ENCODE measurements at regions not wholly inside any gene's neighbourhood (a gene's known extent, or its start where the extent isn't known, plus 50 kb on each side); places are given as distances from the start of the nearest gene placed in this dataset.

DNA sequence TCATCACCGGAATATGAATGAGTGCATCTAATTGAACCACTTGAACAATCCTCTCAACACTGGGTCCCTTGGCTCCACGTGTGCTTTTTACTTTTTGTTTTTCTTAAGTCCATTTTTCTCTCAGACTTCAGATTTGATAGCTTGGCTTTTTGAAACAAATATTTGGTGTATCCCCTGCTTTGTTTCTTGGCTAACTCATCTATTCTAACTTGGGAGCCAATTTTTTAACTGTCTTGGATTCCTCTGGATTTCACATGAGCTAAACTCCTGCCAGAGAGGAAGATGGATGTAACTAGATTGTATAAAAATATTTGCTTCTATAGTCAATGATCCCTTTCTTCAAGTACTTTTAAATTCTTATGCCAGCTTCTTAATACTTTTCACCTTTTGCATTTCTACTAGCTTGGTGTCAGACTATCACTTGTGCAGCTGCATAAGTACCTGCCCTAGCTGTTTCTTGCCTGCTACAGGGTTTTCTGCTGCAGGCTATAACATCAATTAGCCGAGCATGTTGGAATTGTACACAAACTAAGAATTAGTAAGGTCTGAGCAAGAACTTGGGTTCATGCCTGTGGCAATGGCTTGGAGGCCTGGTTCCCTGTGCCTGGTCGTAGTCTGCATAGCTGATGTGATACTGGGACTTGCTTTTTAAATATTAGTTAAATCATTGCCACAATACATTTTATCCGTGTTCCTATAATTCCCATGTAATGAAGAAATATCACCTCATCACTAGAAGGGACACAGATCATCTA, 281.5 kb downstream of the EN1 start:
- peak; percentile 53 for DNase-seq

DNA sequence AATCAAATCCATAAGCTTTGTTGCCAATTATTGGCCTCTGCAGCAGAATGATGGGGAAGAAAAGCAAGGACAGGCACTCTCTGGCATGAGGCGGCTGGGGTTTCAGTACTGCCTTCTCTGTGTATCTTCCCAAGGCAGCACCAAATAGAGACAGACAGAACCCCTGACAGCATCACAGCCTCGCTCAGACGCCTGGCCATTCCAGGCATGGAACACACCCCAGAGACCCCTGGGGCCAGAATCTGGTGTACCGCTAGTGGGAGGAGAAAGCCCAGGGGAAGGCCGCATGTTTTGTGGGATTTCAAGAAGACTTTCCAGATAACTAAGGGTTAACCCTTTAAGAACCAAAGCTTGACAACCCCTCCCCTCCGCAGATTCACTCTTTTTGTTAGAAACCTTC, 282.1 kb downstream of the EN1 start:
- DNase-seq: no peak

DNA sequence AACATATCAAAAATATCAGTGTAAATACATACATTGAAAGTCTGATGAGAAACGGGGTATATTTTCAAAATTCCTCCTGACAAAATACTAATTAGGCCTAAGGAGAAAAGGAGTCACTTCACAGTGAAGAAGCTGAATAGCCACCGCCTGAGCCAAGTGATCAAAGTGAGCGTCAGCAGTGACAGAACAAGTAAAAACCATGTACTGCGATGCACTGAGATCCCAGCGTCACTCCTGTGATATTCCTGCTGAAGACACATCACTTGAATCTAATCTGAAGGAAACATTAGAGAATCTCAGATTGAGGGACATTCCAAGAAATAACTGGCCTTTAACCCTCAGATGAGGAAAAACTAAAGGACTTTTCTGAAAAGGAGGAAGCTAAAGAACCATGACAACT, 285.3 kb downstream of the EN1 start:
- no peak for DNase-seq

DNA sequence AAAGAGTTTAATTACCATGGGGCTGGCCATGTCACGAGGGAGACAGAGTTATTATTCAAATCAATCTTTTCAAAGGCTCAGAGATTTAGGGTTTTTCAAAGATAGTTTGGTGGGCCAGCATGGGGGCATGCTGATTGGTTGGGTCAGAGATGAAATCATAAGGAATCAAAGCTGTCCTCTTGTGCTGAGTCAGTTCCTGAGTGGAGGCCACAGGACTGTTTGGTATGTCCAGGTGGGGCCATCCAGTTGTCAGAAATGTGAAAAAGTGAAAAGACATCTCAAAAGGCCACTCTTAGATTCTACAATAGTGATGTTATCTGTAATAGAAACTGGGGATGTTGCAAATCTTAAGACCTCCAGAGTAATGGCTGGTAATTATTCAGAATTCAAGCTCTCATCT, 288.6 kb downstream of the EN1 start:
- DNase-seq: no peak

DNA sequence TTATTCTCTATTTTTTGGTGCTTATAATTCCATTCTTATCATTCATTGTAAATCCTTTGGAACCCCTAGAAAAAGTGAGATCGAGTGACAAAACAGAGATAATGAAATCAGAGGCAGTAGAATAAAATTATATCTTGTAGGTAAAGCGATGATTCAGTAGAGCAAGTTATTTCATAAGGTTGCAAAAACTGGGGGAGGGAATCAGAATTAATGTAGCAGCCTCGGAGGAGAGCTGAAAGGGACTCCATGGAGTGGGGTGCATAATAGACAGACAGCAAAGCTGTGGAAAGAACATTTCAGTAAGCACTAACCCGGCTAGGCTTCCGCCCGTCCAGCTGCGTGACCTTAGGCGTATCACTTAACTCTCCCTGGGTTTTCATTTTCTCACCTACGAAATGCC, 289.7 kb downstream of the EN1 start:
- no peak for DNase-seq

DNA sequence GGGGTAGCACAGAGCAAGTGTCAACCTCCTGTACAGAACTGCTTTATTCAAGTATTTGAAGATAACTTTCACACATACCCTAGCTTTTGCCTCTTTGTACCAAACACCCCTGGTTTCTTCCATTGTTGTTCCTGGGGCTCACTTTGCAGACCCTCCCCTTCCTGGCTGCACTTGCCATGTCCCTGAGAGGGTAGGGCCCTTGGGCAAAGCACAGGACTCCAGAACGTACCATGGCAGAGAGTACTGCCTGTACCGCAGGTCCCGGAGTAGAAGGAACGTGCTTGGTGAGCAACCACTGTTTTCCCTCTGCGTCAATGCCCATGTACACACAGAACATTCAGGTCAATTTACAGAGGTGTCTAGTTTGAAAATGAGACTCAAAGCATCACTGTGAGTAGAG, 290.4 kb downstream of the EN1 start:
- no peak for DNase-seq

DNA sequence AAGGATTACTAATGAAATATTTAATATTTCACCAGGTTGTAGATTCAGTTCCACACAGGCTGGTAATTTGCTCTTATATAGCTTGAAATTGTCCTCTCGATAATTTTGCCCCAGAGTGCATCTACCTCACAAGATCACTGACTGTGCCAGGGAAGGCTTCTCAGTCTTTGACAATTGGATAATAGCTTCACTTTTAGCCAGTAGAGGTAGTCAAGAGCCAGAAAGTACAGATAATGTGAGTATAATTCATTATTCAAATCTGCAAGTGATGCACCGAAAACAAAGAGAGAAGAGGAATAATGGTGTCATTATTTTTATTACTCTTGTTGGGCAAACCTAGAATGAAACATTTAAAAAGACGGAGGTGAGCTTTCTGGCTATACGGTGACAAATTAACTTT, 292.8 kb downstream of the EN1 start:
- no peak for DNase-seq

DNA sequence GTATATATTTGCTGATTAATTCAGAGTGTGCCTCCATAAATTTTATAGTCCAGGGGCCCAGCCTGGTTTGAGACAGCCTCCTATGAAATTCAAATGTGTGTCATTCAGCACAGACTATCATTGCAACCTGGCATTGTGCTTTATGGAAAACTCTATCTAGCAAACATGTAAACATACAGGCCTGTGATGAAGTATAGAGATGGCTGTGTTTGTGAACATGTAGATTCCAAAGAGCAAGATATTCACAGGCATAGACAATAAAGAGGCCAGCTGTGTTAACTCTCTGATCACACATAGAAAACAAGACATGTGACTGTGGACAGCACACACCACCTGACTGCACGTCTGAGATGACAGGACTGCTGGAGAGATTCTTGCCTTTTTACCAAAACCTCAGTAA, 297.9 kb downstream of the EN1 start:
- no peak for DNase-seq

DNA sequence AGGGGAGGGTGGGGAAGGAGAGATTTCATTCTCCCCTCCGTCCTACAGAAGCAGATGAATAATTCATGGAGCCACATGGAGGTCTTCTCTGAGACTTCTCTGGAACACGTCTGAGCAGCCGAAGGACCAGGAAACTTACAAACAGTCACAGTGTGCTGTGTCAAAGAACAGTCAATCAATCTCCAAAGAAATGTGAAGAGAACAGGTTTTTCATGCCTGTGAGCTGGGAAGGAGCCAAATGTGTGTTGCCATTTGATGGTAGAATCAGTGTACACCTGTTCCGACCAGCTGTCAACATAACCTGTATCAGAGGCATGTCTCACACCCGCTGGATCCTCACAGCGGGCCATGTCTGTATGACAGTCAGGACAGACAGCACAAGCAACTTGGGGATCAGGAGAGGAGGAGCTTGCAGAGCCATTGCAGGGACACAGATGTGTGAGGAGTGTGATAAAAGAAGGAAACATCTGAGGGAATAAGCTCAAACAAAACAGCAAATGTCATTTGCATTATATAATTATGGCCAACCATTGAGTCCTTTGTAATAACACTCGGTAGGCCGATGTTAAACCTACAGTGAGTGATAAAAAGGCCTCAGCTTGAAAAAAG, 298.5 kb downstream of the EN1 start:
- no peak for DNase-seq

DNA sequence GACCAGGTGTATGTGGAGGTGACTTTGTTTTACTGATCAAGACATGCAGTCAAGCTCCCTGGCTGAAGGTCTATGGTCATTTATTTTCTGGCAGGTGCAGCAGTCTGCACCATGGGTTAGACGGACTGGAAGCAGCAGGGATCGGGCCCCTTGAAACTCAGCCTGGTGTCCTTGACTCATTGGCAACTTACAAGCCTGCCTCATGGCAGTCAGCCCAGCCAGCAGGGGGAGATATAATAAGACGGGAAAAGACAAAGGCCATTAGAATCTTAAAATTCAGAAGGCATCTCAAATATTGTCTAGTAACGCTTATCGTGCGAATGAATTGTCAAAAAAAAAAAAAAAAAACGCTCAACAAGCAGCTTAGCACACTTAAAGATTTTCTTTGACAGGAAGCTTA, 308.2 kb downstream of the EN1 start:
- DNase-seq: peak; percentile 8

DNA sequence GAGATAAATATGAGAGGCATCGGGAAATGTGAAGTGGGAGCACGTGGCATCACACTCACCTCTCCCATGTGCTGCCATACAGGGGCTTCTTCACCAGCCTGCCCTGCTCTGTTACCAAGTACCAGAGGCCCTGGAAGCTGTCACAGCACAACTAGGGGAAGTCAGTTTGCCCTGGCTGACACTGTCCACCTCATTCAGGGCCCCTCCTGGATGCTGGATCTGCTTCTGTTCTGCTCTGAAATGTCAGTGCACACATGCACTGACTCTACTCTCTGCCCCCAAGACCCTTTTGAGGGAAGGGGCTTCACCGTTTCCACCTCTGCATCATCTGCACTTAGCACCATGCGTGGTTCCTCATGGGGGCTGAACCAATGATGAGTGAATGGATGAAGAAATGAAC, 311.1 kb downstream of the EN1 start:
- no peak for DNase-seq

DNA sequence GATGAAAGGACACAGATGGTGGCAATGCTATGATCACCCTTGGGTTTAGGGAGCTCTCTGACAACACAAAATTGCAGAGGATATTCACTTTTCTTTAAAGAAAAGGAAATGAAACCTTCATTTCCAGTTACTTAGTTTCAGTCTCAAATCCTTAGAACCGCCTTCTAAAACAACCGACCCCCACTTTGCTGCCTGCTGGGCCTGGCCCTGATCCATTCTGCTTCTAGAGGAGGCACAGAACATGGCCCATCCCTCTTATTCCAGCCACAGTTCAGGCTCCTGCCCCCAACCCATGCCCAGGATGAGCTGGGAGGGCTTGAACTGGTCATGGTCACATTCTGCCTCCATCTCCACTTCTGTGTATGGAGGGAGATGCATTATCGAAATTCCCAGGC, 311.6 kb downstream of the EN1 start:
- DNase-seq: no peak

DNA sequence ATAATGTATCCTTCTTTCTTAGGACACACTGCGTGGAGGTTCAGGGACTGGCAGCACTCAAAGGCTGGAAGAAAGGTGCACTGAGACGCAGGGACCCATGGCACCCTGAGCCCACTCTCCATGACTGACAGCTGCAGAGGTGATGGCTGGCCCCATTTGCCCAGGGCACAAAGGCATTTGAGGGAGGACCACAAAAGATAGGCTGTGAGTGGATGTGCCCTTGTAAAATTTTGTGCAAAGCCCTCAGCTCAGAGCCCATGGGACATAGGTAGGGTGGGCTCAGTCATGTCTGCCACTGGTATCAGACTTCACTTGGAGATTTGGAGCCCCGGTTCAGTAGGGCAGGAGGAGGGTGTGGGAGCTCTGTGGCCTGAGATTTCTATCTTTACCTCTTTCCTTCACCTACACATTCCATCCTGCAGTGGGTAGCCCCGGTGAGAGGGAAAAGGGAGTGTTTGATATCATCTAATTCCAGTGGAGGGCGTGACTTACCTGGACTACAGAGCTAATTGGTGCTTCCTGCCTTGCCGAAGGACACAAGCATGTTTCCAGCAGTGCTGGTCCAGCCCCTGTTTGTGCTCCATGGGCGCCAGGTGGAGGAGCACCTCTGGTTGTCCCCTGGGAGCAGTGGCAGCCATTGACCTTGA, 312.2 kb downstream of the EN1 start:
- DNase-seq: no peak

DNA sequence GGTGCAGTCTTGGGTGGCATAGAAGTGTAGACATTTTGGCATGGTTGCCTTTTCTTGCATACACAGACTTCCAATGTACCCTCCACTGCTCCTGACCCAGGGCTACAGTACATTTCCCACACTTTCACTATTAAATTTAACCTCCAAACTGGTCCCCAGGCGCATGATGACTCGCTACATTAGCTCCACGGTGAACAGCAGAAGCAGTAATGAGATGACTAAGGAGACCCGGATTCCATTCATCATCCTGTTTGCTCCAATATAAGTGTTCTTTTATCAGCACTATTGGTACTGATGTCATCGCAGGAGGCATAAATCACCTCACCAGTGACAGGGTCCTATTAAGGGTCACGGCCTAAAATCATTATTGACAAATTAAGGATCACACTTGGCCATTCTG, 316.5 kb downstream of the EN1 start:
- no peak for DNase-seq

DNA sequence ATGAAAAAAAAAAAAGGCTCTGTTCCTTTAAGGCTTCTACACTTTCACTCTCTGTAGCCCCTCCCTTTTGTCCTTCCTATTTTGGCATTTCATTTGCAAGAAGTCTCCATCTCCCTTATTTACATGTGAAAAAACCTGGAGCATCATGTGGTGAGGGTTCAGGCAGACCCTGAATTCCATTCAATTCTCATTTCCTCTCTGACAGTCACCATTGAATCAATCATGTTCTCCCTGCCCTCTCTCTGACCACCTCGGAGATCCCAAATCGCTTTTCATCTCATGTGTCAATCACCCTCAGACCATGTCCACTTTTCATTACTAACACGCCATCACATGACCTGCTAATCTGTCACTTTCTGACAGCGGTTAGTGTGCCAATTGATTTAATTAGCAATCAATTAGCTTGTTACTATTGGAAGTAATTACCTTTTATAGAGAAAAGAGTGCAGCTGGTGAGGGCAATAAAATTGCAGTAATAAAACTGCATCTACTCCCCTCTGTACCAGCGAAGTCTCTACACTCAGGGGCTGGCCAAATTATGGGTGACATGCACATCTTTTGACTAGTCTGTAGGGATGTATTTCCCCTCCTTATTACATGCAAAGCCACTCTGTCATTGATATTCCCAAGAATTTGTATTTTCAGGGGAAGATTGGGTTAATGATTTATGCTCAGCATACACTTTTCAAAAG, 317.4 kb downstream of the EN1 start:
- no peak for DNase-seq

DNA sequence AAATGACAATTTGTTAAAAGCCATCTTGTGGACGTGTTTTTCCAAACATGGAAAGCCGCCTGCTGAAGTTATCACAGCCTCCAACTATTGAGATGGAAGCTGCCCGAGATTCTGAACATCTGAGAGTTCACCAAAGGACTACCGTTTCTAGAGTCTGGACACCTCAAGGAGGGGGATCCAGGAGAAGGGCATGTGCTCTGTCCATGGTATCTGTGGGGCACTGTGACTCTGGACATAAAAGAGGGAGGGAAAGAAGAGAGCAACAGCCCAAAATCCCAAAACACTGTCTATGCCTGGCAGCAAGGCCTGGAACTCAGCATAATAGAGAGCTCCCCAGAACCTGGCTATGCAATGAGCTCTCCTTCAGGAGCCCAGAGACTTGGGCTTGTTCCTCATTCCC, 319.9 kb downstream of the EN1 start:
- DNase-seq: no peak

DNA sequence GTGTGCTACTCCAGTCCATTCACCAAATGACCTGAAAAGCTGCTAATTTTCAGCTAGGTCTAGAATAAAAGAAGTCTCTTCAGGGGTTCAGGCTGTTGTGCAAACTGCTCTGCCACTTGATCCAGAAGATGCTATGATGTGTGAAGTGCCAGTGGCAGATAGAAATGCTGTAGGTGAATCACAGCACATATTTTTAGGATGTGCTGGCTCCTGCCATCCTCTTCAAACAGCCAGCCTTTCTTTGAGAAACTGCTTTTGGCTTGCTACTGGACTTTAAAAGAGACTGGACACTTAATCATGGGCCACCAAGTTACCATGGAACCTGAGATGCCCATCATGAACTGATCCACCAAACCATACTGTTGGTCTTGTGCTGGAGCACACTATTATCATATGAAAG, 322.1 kb downstream of the EN1 start:
- DNase-seq: no peak

DNA sequence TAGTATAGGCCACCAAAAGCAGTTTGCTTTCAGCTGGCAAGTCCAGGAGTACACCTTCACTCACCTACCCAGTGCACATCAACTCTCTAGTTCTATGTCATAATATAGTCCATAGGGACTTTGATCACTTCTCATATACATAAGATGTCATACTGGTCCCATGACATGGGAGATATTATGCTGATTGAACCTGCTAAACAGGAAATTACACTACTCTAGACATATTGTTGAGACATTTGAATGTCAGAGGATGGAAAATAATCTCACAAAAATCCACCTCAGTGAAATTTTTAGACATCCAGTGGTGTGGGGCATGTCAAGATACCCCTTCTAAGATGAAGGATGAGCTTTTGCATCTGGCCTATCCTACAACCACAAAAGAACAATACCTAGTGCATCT, 322.5 kb downstream of the EN1 start:
- no peak for DNase-seq

DNA sequence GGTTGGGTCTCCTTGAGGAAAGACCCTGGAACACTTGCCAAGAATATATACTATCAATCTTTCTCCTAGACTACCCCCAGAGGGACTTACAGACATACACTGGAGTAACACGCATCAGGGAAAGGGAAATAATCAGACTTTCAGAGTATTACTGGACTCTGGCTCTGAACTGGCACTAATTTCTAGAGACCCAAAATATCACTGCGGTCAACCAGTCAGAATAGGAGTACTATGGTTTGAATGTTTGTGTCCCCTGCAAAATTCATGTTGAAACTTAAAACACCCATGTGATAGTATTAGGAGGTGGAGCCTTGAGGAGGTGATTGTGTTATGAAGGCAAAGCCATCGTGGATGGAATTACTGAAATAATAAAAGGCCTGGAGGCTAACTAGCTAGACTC, 323.7 kb downstream of the EN1 start:
- no peak for DNase-seq

DNA sequence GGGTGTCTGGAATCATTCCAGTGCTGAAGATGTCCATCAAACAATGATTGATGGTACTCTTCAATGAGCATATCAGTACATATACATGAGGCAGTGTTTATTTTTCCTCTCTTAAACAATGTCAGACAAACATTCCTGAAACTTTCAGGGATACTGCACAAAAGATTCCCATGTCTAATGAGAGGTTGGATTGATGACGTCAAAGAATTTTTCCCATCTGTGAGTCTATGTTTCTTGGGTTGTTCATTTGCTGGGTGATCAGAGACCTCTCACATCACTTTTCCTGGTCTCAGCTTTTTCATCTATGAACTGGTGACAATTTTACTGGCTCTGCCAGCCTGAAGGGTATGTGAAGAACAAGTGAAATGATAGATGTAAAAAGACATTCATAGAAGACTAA, 325.5 kb downstream of the EN1 start:
- no peak for DNase-seq

DNA sequence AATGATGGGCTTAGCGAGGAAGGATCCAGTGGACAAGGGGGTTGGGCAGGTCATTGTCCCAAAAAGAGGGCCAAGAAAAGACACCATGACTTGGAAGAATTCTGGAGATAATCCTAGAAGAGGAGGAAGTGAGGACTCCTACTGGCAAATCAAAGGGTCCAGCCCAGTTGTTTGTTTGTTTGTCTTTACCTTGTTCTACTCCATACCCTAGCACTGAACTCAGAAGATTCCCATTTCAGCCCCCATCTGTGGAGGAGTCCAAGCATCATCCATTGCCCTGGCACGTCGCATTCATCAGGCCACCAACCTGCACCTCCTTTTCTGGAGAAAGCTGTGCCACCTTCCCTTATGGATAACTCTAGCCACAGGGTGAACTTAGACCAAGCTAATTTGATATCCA, 326.2 kb downstream of the EN1 start:
- no peak for DNase-seq

DNA sequence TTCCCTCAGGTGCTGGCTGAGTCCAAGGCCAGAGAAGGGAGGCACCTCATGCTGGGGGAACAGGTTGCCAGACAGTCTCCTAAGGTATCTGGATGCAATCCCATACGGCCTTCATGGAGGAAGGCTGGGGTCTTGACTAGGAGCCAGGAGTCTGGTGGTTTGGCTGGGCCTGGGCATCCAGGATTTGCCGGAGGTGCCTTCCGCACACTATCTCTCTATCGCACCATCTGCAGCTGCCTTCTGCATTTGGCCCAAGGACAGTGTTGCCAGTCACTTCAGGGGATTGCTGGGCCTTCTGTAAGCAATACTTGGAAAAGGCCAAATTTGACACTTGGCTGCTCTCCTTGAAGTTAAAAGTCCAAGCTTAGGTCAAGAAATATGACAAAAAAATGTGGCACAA, 327.2 kb downstream of the EN1 start:
- peak; percentile 9 for DNase-seq

DNA sequence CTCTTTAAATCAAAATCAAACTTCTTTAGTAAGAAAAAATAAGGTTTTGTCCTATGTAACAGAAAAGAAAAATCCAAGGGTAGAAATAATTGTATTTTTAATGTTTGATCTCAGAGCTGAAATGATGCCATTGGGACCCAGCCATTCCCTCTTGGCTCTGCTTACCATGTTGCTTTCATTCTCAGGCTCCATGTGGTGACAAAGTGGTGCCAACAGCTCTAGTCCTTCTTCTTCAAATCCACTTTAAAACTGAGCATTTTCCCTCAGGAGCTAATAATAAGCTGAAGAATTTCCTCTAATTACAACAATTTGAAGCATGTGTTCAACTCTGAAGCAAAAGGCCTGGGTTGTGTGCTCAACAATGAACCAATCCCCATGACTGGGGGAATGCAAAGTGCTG, 327.9 kb downstream of the EN1 start:
- DNase-seq: no peak
